GM12878 (cell line): ENCODE measurements at regions not wholly inside any gene's neighbourhood (a gene's known extent, or its start where the extent isn't known, plus 50 kb on each side); places are given as distances from the start of the nearest gene placed in this dataset.

Experiments used
- ATAC-seq: fragments of 200-7000 bp; cut with Tn5 transposase; 3 replicates; pipeline ENCODE4 v1.9.1; 2020; ENCODE audit warnings: mild to moderate bottlenecking, moderate library complexity
- BruUV-seq: library from RNA; stranded (reverse); fragments of 400-500 nt; replicated peaks from 2 replicates; lab custom pipeline; 2021; lab: Mats Ljungman, UMichigan
- CTCF ChIA-PET: fragments of 300-600 bp; sonication (Branson Sonifier 250); formaldehyde crosslinking; extraction: SDS; loops from one replicate; lab custom pipeline; 2021; ENCODE audit warnings: inconsistent platforms; lab: Yijun Ruan, JAX
- POLR2A ChIA-PET: fragments of 350-600 bp; formaldehyde crosslinking; extraction: SDS; loops from one replicate; lab custom pipeline; 2021; ENCODE audit warnings: inconsistent platforms; lab: Charles Lee
- RAD21 ChIA-PET: fragments of 300-600 bp; sonication (Branson Sonifier 250); formaldehyde crosslinking; loops from one replicate; lab custom pipeline; 2023; ENCODE audit warnings: antibody characterized with exemption; ENCODE audit not compliant: unreplicated experiment; lab: Charles Lee
- SMC1A ChIA-PET: fragments of 300-600 bp; sonication (Branson Sonifier 250); formaldehyde crosslinking; loops from one replicate; lab custom pipeline; 2023; ENCODE audit not compliant: unreplicated experiment, uncharacterized antibody; lab: Charles Lee
- DNase-seq: peaks from one replicate; pipeline ENCODE4 v3.0.0-alpha.2; 2011; ENCODE audit warnings: low read depth, low spot score
- FAIRE-seq: peaks from 3 replicates; lab custom pipeline; 2011; peaks lifted over from hg19 to GRCh38; lab: Jason Lieb, UNC
- H2AFZ ChIP-seq: 2 replicates; pipeline ENCODE4 v1.6.0; 2011; ENCODE audit warnings: low read depth, low read length, control low read depth; ENCODE audit not compliant: control insufficient read depth
- H3K27ac ChIP-seq: 2 replicates; pipeline ENCODE4 v1.5.1; 2011; ENCODE audit warnings: control low read depth; ENCODE audit not compliant: control insufficient read depth, insufficient read depth
- H3K27me3 ChIP-seq, 2 experiments: replicated peaks in 1 of 2; 2 replicates each; pipeline versions ENCODE4 v1.6.0 to v1.6.1; 2011; ENCODE audit warnings: low read length in 1 of 2; ENCODE audit not compliant: control insufficient read depth in 2 of 2, insufficient read depth in 2 of 2
- H3K36me3 ChIP-seq, 2 experiments: 2 replicates each; pipeline ENCODE4 v1.5.1; 2011; ENCODE audit warnings: low read length in 1 of 2; ENCODE audit not compliant: control insufficient read depth in 2 of 2, insufficient read depth in 2 of 2
- H3K4me1 ChIP-seq: 2 replicates; pipeline ENCODE4 v1.6.1; 2011; ENCODE audit warnings: mild to moderate bottlenecking, low read length, moderate library complexity, mixed read lengths; ENCODE audit not compliant: control insufficient read depth, insufficient read depth
- H3K4me2 ChIP-seq: 2 replicates; pipeline ENCODE4 v1.6.0; 2011; ENCODE audit warnings: control low read depth; ENCODE audit not compliant: control insufficient read depth, insufficient read depth
- H3K4me3 ChIP-seq: fragments of 200-600 bp; sonication (generic); 2 replicates; pipeline ENCODE4 v1.5.1; 2016
- H3K79me2 ChIP-seq: 2 replicates; pipeline ENCODE4 v1.6.0; 2011; ENCODE audit warnings: low read length; ENCODE audit not compliant: control insufficient read depth, insufficient read depth
- H3K9ac ChIP-seq: 2 replicates; pipeline ENCODE4 v1.8.0; 2011; ENCODE audit warnings: low read length, control low read depth, mixed read lengths; ENCODE audit not compliant: control insufficient read depth, insufficient read depth
- H3K9me3 ChIP-seq: replicated peaks from 3 replicates; pipeline ENCODE4 v1.5.1; 2011; ENCODE audit warnings: mild to moderate bottlenecking, low read length; ENCODE audit not compliant: control insufficient read depth, insufficient read depth
- H4K20me1 ChIP-seq: 2 replicates; pipeline ENCODE4 v1.6.0; 2011; ENCODE audit not compliant: control insufficient read depth, insufficient read depth
- KLF5 ChIP-seq: fragments of 450-650 bp; IDR thresholded peaks from 2 replicates; pipeline ENCODE4 v1.6.1; 2014; ENCODE audit warnings: mild to moderate bottlenecking; ENCODE audit not compliant: partially characterized antibody
- PML ChIP-seq: IDR thresholded peaks from 2 replicates; pipeline ENCODE4 v1.6.1; 2012; ENCODE audit warnings: low read length, inconsistent platforms
- RUNX3 ChIP-seq: IDR thresholded peaks from 2 replicates; pipeline ENCODE4 v1.6.1; 2012; ENCODE audit warnings: low read length, inconsistent platforms
- WGBS: methylation state at CpG from one replicate; pipeline ENCODE4 v1.1.6; 2016; ENCODE audit warnings: low lambda C conversion rate; ENCODE audit not compliant: insufficient replicate concordance, insufficient coverage; ENCODE audit errors: missing lambda C conversion rate; 5-methylcytosine and 5-hydroxymethylcytosine counted together
- in situ Hi-C: fragments of 300-500 bp; cut with MboI; formaldehyde crosslinking; loops from 9 replicates; pipeline ENCODE4 v1.14.3; 2018; ENCODE audit warnings: mixed read lengths
- intact Hi-C: fragments of 100-400 bp; cut with micrococcal nuclease; formaldehyde crosslinking; loops from one replicate; pipeline ENCODE4 v1.14.2; 2022; ENCODE audit not compliant: unreplicated experiment
- TF ChIP-seq, protein P1 (sequence below): fragments of 450-650 bp; IDR thresholded peaks from 2 replicates; pipeline ENCODE4 v1.6.1; 2017; ENCODE audit warnings: mild to moderate bottlenecking
- TF ChIP-seq, protein P2 (sequence below): fragments of 450-650 bp; formaldehyde crosslinking; IDR thresholded peaks from 2 replicates; pipeline ENCODE4 v1.5.0; 2022; ENCODE audit warnings: mild to moderate bottlenecking, missing genetic modification characterization
- TF ChIP-seq, protein P3 (sequence below): fragments of 450-650 bp; IDR thresholded peaks from 2 replicates; pipeline ENCODE4 v1.6.1; 2017; ENCODE audit warnings: low read depth, mild to moderate bottlenecking, moderate library complexity
- TF ChIP-seq, protein P4 (sequence below): IDR thresholded peaks from 2 replicates; pipeline ENCODE4 v1.6.1; 2012; ENCODE audit warnings: mild to moderate bottlenecking, low read depth, low read length

DNA sequence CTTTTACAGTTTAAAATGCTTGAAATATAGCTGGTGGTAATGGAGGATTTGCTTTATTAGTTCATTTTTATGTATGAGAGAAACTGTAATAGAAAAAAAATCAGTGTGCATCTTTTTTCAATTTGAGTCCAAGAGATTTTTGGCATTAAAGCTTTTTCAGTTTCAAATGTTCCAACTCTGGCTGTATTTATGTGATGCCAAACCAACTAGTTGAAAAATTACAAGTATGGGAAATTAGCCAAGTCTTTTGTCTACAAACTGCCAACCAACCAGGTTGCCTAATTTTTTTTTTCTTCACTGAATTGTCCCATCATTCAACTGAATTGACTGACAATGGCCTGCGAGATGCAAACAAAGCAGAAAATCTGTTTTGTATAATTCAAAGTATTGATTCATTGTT lies 95.7 kb downstream of the ICOS start:
- ChIA-PET RAD21 (no interaction called here), POLR2A (no interaction called here), SMC1A (interaction anchor here (1.0 kb wide), 1 partner anchor 27 kb away, joined by 3 read pairs; no protein-coding TSS in a partner anchor), CTCF (interaction anchor here (0.9 to 1.6 kb wide), 2 partner anchors 13 to 19 kb away, joined by 4 read pairs; no protein-coding TSS in a partner anchor)
- no peak overlapping the region for H3K4me3 ChIP-seq
- H3K9me3 ChIP-seq: no peaks in the 10 kb centered on the region
- FAIRE-seq (no peak), DNase-seq (no peak), ATAC-seq (no peak)
- no peaks in the 10 kb centered on the region for H4K20me1 ChIP-seq
- H3K9ac ChIP-seq: no peak overlapping the region
- no peak overlapping the region for H3K27ac ChIP-seq
- H3K36me3 ChIP-seq: no peaks in the 10 kb centered on the region
- 0 out of 4 replicates have a peak, but pooled peaks cover 0 to 2% of the 10 kb centered on the region in 2 experiments for H3K27me3 ChIP-seq
- BruUV-seq: no TSS peak
- intact Hi-C loops (no loop called here), in situ Hi-C loops (no loop called here)
- no peaks in the 10 kb centered on the region for H3K4me1 ChIP-seq
- 77% methylated on average over 1 of the region's 1 CpG for WGBS
- no peak overlapping the region for H3K4me2 ChIP-seq
- no peak overlapping the region for H2AFZ ChIP-seq
- no peaks in the 10 kb centered on the region for H3K79me2 ChIP-seq
- TF ChIP-seq RUNX3: no peak
- TF ChIP-seq, protein P1, sequence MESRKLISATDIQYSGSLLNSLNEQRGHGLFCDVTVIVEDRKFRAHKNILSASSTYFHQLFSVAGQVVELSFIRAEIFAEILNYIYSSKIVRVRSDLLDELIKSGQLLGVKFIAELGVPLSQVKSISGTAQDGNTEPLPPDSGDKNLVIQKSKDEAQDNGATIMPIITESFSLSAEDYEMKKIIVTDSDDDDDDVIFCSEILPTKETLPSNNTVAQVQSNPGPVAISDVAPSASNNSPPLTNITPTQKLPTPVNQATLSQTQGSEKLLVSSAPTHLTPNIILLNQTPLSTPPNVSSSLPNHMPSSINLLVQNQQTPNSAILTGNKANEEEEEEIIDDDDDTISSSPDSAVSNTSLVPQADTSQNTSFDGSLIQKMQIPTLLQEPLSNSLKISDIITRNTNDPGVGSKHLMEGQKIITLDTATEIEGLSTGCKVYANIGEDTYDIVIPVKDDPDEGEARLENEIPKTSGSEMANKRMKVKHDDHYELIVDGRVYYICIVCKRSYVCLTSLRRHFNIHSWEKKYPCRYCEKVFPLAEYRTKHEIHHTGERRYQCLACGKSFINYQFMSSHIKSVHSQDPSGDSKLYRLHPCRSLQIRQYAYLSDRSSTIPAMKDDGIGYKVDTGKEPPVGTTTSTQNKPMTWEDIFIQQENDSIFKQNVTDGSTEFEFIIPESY: no peak
- TF ChIP-seq KLF5: no peak
- TF ChIP-seq PML: no peak
- TF ChIP-seq, protein P2, sequence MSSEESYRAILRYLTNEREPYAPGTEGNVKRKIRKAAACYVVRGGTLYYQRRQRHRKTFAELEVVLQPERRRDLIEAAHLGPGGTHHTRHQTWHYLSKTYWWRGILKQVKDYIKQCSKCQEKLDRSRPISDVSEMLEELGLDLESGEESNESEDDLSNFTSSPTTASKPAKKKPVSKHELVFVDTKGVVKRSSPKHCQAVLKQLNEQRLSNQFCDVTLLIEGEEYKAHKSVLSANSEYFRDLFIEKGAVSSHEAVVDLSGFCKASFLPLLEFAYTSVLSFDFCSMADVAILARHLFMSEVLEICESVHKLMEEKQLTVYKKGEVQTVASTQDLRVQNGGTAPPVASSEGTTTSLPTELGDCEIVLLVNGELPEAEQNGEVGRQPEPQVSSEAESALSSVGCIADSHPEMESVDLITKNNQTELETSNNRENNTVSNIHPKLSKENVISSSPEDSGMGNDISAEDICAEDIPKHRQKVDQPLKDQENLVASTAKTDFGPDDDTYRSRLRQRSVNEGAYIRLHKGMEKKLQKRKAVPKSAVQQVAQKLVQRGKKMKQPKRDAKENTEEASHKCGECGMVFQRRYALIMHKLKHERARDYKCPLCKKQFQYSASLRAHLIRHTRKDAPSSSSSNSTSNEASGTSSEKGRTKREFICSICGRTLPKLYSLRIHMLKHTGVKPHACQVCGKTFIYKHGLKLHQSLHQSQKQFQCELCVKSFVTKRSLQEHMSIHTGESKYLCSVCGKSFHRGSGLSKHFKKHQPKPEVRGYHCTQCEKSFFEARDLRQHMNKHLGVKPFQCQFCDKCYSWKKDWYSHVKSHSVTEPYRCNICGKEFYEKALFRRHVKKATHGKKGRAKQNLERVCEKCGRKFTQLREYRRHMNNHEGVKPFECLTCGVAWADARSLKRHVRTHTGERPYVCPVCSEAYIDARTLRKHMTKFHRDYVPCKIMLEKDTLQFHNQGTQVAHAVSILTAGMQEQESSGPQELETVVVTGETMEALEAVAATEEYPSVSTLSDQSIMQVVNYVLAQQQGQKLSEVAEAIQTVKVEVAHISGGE (CRISPR knock-in tag): no peak
- TF ChIP-seq, protein P3, sequence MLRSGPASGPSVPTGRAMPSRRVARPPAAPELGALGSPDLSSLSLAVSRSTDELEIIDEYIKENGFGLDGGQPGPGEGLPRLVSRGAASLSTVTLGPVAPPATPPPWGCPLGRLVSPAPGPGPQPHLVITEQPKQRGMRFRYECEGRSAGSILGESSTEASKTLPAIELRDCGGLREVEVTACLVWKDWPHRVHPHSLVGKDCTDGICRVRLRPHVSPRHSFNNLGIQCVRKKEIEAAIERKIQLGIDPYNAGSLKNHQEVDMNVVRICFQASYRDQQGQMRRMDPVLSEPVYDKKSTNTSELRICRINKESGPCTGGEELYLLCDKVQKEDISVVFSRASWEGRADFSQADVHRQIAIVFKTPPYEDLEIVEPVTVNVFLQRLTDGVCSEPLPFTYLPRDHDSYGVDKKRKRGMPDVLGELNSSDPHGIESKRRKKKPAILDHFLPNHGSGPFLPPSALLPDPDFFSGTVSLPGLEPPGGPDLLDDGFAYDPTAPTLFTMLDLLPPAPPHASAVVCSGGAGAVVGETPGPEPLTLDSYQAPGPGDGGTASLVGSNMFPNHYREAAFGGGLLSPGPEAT: no peak
- TF ChIP-seq, protein P4, sequence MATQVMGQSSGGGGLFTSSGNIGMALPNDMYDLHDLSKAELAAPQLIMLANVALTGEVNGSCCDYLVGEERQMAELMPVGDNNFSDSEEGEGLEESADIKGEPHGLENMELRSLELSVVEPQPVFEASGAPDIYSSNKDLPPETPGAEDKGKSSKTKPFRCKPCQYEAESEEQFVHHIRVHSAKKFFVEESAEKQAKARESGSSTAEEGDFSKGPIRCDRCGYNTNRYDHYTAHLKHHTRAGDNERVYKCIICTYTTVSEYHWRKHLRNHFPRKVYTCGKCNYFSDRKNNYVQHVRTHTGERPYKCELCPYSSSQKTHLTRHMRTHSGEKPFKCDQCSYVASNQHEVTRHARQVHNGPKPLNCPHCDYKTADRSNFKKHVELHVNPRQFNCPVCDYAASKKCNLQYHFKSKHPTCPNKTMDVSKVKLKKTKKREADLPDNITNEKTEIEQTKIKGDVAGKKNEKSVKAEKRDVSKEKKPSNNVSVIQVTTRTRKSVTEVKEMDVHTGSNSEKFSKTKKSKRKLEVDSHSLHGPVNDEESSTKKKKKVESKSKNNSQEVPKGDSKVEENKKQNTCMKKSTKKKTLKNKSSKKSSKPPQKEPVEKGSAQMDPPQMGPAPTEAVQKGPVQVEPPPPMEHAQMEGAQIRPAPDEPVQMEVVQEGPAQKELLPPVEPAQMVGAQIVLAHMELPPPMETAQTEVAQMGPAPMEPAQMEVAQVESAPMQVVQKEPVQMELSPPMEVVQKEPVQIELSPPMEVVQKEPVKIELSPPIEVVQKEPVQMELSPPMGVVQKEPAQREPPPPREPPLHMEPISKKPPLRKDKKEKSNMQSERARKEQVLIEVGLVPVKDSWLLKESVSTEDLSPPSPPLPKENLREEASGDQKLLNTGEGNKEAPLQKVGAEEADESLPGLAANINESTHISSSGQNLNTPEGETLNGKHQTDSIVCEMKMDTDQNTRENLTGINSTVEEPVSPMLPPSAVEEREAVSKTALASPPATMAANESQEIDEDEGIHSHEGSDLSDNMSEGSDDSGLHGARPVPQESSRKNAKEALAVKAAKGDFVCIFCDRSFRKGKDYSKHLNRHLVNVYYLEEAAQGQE: no peak
